ENCODE measurements at regions not wholly inside any gene's neighbourhood (a gene's known extent, or its start where the extent isn't known, plus 50 kb on each side); places are given as distances from the start of the nearest gene placed in this dataset.

GRCh38 chr3:3346556-3346955, 167.1 kb upstream of the CRBN start:
- TF ChIP-seq CTCF (IDR thresholded peaks at IDR 0.05) = no peak
- TF ChIP-seq EZH2 (IDR thresholded peaks at IDR 0.05; ENCODE audit: borderline replicate concordance, insufficient read depth, low read depth, low read length, poor library complexity, severe bottlenecking) = no peak
- POLR2A ChIA-PET = no interaction called here
- CTCF ChIA-PET = no interaction called here
- Mint-ChIP-seq H3K4me1 (no peaks in the 10 kb centered on the region), H3K27me3 (no peaks in the 10 kb centered on the region), H3K4me3 (no peak overlapping the region), H3K27ac (no peak overlapping the region), H3K9me3 (ENCODE audit: insufficient read depth) (no peaks in the 10 kb centered on the region)
- no CpG with 5 or more reads among the region's 2 CpGs for WGBS (ENCODE audit: insufficient coverage)
- H3K4me1 ChIP-seq (ENCODE audit: control insufficient read depth in 2 of 2, insufficient read depth in 2 of 2, low read length in 2 of 2) = no peaks in the 10 kb centered on the region
- H3K9me3 ChIP-seq (ENCODE audit: control extremely low read depth in 1 of 3, control insufficient read depth in 2 of 3, insufficient read depth in 1 of 3, low read length in 2 of 3) = no peaks in the 10 kb centered on the region
- intact Hi-C loops (cut with micrococcal nuclease) = no loop called here
- DNase-seq (no peak), ATAC-seq (ENCODE audit: low read depth) (no peak)
- H2AFZ ChIP-seq (ENCODE audit: insufficient read depth, low read depth, low read length, poor library complexity, severe bottlenecking) = no peak overlapping the region
- no peak overlapping the region for H3K4me2 ChIP-seq (replicated peaks; ENCODE audit: low read depth, low read length, poor library complexity, severe bottlenecking)
- no peaks in the 10 kb centered on the region for H4K20me1 ChIP-seq (ENCODE audit: control insufficient read depth, insufficient read depth, low read length, poor library complexity, severe bottlenecking)
- no peaks in the 10 kb centered on the region for H3K79me2 ChIP-seq (ENCODE audit: control insufficient read depth, insufficient read depth, low read length)
- H3K9ac ChIP-seq (ENCODE audit: low read length) = no peak overlapping the region
- no peaks in the 10 kb centered on the region for H3K36me3 ChIP-seq (replicated peaks in 1 of 2; ENCODE audit: control extremely low read depth in 1 of 2, control insufficient read depth in 1 of 2, extremely low read depth in 1 of 2, insufficient read depth in 2 of 2, low read length in 1 of 2)
- no peaks in the 10 kb centered on the region for H3K27me3 ChIP-seq (replicated peaks in 1 of 4; ENCODE audit: control extremely low read depth in 1 of 4, control insufficient read depth in 3 of 4, insufficient read depth in 4 of 4, low read length in 3 of 4)
- H3K27ac ChIP-seq (ENCODE audit: low read length in 2 of 2) = no peak overlapping the region
- H3K4me3 ChIP-seq (ENCODE audit: control extremely low read depth in 1 of 5, extremely low read depth in 1 of 5, insufficient read depth in 1 of 5, low read depth in 2 of 5, low read length in 4 of 5) = no peak overlapping the region

GRCh38 chr3:3342141-3342540, 162.7 kb upstream of the CRBN start:
- H3K4me1 ChIP-seq (ENCODE audit: control insufficient read depth in 2 of 2, insufficient read depth in 2 of 2, low read length in 2 of 2) = no peaks in the 10 kb centered on the region
- H3K9me3 Mint-ChIP-seq (ENCODE audit: insufficient read depth) = no peaks in the 10 kb centered on the region
- no peak overlapping the region for H3K27ac ChIP-seq (ENCODE audit: low read length in 2 of 2)
- WGBS (ENCODE audit: insufficient coverage) = no CpG with 5 or more reads among the region's 2 CpGs
- ChIA-PET POLR2A (no interaction called here), CTCF (no interaction called here)
- H2AFZ ChIP-seq (ENCODE audit: insufficient read depth, low read depth, low read length, poor library complexity, severe bottlenecking) = no peak overlapping the region
- no peaks in the 10 kb centered on the region for H3K27me3 Mint-ChIP-seq
- intact Hi-C loops (cut with micrococcal nuclease) = no loop called here
- no peaks in the 10 kb centered on the region for H4K20me1 ChIP-seq (ENCODE audit: control insufficient read depth, insufficient read depth, low read length, poor library complexity, severe bottlenecking)
- no peaks in the 10 kb centered on the region for H3K79me2 ChIP-seq (ENCODE audit: control insufficient read depth, insufficient read depth, low read length)
- no peaks in the 10 kb centered on the region for H3K4me1 Mint-ChIP-seq
- no peak for ATAC-seq (ENCODE audit: low read depth)
- no peaks in the 10 kb centered on the region for H3K27me3 ChIP-seq (replicated peaks in 1 of 4; ENCODE audit: control extremely low read depth in 1 of 4, control insufficient read depth in 3 of 4, insufficient read depth in 4 of 4, low read length in 3 of 4)
- H3K9me3 ChIP-seq (ENCODE audit: control extremely low read depth in 1 of 3, control insufficient read depth in 2 of 3, insufficient read depth in 1 of 3, low read length in 2 of 3) = no peaks in the 10 kb centered on the region
- DNase-seq = no peak
- H3K36me3 ChIP-seq (replicated peaks in 1 of 2; ENCODE audit: control extremely low read depth in 1 of 2, control insufficient read depth in 1 of 2, extremely low read depth in 1 of 2, insufficient read depth in 2 of 2, low read length in 1 of 2) = no peaks in the 10 kb centered on the region
- no peak for TF ChIP-seq CTCF (IDR thresholded peaks at IDR 0.05)
- no peak for TF ChIP-seq EZH2 (IDR thresholded peaks at IDR 0.05; ENCODE audit: borderline replicate concordance, insufficient read depth, low read depth, low read length, poor library complexity, severe bottlenecking)
- no peak overlapping the region for H3K4me3 ChIP-seq (ENCODE audit: control extremely low read depth in 1 of 5, extremely low read depth in 1 of 5, insufficient read depth in 1 of 5, low read depth in 2 of 5, low read length in 4 of 5)
- H3K9ac ChIP-seq (ENCODE audit: low read length) = no peak overlapping the region
- no peak overlapping the region for H3K27ac Mint-ChIP-seq
- no peak overlapping the region for H3K4me2 ChIP-seq (replicated peaks; ENCODE audit: low read depth, low read length, poor library complexity, severe bottlenecking)
- no peak overlapping the region for H3K4me3 Mint-ChIP-seq

All from B cell (primary cell).